Glutamatergic neuron (in vitro differentiated cells): ENCODE measurements at regions not wholly inside any gene's neighbourhood (a gene's known extent, or its start where the extent isn't known, plus 50 kb on each side); places are given as distances from the start of the nearest gene placed in this dataset.

Source experiments
- DNase-seq: peaks from one replicate; pipeline ENCODE4 v3.0.0; 2022
- H3K27ac Mint-ChIP-seq: one replicate; pipeline ENCODE4 v1.8.0; 2020; ENCODE audit warnings: mild to moderate bottlenecking, mixed read lengths, inconsistent platforms; ENCODE audit not compliant: unreplicated experiment
- H3K27me3 Mint-ChIP-seq: one replicate; pipeline ENCODE4 v1.8.0; 2020; ENCODE audit warnings: mild to moderate bottlenecking, moderate library complexity, mixed read lengths, inconsistent platforms; ENCODE audit not compliant: unreplicated experiment
- H3K36me3 Mint-ChIP-seq: one replicate; pipeline ENCODE4 v1.8.0; 2020; ENCODE audit warnings: mild to moderate bottlenecking, mixed read lengths, inconsistent platforms; ENCODE audit not compliant: unreplicated experiment
- H3K4me1 Mint-ChIP-seq: one replicate; pipeline ENCODE4 v1.8.0; 2020; ENCODE audit warnings: mild to moderate bottlenecking, low read depth, mixed read lengths, inconsistent platforms; ENCODE audit not compliant: unreplicated experiment
- H3K4me3 Mint-ChIP-seq: one replicate; pipeline ENCODE4 v1.8.0; 2020; ENCODE audit warnings: mild to moderate bottlenecking, mixed read lengths, inconsistent platforms; ENCODE audit not compliant: unreplicated experiment
- H3K9me3 Mint-ChIP-seq: one replicate; pipeline ENCODE4 v1.8.0; 2020; ENCODE audit warnings: mild to moderate bottlenecking, moderate library complexity, mixed read lengths, inconsistent platforms; ENCODE audit not compliant: unreplicated experiment
- TF ChIP-seq, protein P1 (sequence below): fragments of 200-600 bp; sonication (generic); IDR thresholded peaks from one replicate; pipeline ENCODE4 v1.5.0; 2021; ENCODE audit not compliant: partially characterized antibody, unreplicated experiment

DNA sequence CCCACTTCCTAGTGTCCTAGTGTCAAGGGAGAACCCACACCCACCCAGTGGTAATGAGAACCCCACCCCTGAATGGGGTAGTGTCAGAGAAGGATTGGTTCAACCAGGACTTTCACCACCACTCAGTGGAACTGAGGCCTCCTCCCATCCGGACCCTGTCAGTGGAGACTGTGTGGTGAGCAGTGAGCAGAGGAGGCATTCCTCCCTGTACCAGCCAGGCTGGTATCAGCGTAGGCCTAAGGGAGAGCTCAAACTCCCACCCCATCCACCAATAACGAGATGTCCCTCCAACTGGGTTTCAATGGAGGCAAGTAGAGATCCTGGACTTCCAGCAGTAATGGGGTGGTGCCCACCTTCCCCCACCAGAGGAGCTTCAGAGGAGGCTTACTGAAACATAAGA lies 1171.4 kb downstream of the TBC1D22A start:
- H3K27ac Mint-ChIP-seq: no peak overlapping the region
- H3K27me3 Mint-ChIP-seq: no peaks in the 10 kb centered on the region
- peaks cover 4% of the 10 kb centered on the region for H3K36me3 Mint-ChIP-seq
- no peak overlapping the region for H3K4me3 Mint-ChIP-seq
- peaks cover 12% of the 10 kb centered on the region for H3K9me3 Mint-ChIP-seq
- TF ChIP-seq, protein P1, sequence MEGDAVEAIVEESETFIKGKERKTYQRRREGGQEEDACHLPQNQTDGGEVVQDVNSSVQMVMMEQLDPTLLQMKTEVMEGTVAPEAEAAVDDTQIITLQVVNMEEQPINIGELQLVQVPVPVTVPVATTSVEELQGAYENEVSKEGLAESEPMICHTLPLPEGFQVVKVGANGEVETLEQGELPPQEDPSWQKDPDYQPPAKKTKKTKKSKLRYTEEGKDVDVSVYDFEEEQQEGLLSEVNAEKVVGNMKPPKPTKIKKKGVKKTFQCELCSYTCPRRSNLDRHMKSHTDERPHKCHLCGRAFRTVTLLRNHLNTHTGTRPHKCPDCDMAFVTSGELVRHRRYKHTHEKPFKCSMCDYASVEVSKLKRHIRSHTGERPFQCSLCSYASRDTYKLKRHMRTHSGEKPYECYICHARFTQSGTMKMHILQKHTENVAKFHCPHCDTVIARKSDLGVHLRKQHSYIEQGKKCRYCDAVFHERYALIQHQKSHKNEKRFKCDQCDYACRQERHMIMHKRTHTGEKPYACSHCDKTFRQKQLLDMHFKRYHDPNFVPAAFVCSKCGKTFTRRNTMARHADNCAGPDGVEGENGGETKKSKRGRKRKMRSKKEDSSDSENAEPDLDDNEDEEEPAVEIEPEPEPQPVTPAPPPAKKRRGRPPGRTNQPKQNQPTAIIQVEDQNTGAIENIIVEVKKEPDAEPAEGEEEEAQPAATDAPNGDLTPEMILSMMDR: no peak
- DNase-seq: no peak
- no peaks in the 10 kb centered on the region for H3K4me1 Mint-ChIP-seq

- no peak overlapping the region for H3K4me3 Mint-ChIP-seq
- H3K27ac Mint-ChIP-seq: no peak overlapping the region
- H3K4me1 Mint-ChIP-seq: no peaks in the 10 kb centered on the region
- peaks cover 12% of the 10 kb centered on the region for H3K9me3 Mint-ChIP-seq
- TF ChIP-seq, protein P1: no peak
- H3K36me3 Mint-ChIP-seq: peaks cover 4% of the 10 kb centered on the region
- no peaks in the 10 kb centered on the region for H3K27me3 Mint-ChIP-seq
- no peak for DNase-seq
Measured at GRCh38 chr22:47933226-47933625, 1170.8 kb downstream of the TBC1D22A start.

GRCh38 chr22:47929646-47930185 lies 1167.3 kb downstream of the TBC1D22A start:
- Mint-ChIP-seq H3K27ac (no peak overlapping the region), H3K36me3 (peaks cover 10% of the 10 kb centered on the region), H3K9me3 (peaks cover 24% of the 10 kb centered on the region), H3K4me1 (no peaks in the 10 kb centered on the region), H3K27me3 (peaks cover 1% of the 10 kb centered on the region), H3K4me3 (no peak overlapping the region)
- DNase-seq: no peak
- TF ChIP-seq, protein P1: no peak

DNA sequence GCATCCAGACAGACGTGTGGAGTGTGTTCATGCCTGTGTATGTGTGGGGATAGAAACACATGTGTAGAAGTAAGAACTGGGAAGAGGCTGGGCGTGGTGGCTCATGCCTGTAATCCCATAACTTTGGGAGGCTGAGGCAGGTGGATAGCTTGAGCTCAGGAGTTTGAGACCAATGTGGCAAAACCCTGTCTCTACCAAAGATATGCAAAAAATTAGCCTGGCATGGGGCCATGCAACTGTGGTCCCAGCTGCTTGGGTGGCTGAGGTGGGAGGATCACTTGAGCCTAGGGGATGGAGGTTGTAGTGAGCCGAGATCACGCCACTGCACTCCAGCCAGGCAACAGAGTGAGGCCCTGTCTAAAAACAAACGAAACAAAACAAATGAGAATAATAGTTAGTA lies 1166.6 kb downstream of the TBC1D22A start:
- TF ChIP-seq, protein P1: no peak
- Mint-ChIP-seq H3K9me3 (peaks cover 22% of the 10 kb centered on the region), H3K4me1 (no peaks in the 10 kb centered on the region), H3K4me3 (no peak overlapping the region), H3K36me3 (peaks cover 10% of the 10 kb centered on the region), H3K27ac (no peak overlapping the region), H3K27me3 (peaks cover 1% of the 10 kb centered on the region)
- no peak for DNase-seq

DNA sequence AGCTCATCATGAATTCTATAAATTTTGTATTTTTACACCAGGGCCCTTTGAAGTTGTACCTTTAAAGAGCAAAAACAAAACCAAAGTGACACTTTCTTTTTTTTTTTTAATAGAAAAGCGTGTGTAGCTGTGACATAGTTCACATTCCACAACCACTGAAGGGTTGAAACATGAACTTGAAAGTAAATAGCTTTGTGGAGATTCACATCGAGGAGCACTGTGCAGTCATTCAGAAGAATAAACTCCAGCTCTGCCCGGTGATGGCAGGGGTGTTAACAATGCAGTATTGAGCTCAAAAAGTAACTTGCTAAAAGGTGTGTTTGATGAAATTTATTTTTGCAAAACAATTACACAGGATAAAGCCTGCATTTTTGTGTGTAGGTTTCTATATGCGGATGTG lies 1166.2 kb downstream of the TBC1D22A start:
- Mint-ChIP-seq H3K9me3 (peaks cover 20% of the 10 kb centered on the region), H3K4me3 (no peak overlapping the region), H3K27ac (no peak overlapping the region), H3K4me1 (no peaks in the 10 kb centered on the region), H3K36me3 (peaks cover 10% of the 10 kb centered on the region), H3K27me3 (peaks cover 1% of the 10 kb centered on the region)
- TF ChIP-seq, protein P1: no peak
- no peak for DNase-seq
